Femur (tissue), 1 donor: ENCODE measurements at regions not wholly inside any gene's neighbourhood (a gene's known extent, or its start where the extent isn't known, plus 50 kb on each side); places are given as distances from the start of the nearest gene placed in this dataset.
A peak's percentile ranks its signal among the peaks of the same experiment; 100 is the strongest.

ENCODE experiments used
- DNase-seq: peaks from one replicate; pipeline ENCODE4 v3.0.0-alpha.2; 2017

DNA sequence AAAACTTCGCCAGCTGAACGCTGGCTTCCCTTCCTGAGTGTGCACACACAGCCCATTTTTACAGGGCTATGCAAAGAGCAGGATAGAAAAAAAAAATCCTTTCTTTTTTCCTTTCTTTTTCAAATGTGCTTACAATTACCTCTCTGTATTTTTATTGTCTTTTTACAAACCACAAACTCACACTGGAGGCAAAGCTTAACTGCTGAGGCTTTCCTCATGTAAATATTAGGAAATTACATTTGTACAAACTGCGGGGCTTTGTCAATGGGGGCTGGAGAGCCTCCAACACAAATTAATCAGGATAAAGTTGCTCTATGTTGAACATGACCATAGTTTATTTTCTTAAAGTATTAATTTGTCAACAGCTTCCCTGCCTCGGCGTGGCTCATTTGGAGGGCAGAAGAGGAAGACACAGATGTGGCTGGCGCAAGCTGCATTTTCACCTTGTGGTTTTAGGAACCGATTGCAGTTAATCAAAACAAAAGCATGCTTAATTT is 411.7 kb upstream of the MKI67 start:
- no peak for DNase-seq

DNA sequence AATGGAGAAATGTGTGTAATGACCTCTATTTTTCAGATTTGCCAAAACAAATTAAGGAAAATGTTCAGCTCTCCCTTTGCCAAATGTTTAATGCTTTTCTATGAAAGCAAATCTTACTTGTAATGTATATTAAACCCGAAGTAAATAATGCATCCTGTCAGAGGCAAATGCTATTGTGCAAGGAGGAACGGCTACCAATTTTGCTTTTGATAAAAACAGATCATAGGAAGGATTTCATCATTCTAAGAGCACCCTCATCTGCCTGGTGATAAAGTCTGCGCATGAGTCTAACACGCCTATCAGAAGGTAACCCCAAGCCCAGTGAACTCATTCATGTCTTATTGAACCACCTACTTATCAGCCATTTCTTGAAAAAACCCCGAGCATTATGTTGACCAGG is 412.4 kb upstream of the MKI67 start:
- no peak for DNase-seq

DNA sequence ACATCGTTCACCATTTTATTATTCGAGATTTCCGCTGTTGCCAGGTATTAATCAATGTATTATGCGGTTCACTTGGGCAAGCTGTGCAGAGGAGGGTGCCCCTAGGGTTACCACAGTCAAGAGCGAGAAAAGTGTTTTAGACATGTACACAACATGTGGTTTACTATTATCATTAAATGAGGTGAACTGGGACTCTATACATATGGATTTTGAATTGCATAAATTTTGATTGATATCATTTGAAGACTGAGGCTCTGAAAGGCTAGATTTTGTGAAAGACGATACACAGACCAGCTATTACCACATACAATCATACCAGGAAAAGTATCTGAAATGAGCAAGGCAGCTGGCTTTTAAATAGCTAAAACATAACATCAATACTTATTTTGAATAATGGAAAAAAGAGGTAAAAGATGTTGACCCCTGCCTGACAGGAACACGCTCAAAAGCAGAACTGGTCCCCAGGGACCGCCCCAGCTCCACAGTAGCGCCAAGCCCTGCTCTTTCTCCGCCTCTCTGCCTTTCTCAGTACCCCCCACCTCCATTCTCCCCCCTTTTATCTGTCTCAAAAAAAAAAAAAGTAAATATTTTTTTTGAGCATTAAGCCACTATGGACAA is 413.4 kb upstream of the MKI67 start:
- peak; percentile 80 for DNase-seq

DNA sequence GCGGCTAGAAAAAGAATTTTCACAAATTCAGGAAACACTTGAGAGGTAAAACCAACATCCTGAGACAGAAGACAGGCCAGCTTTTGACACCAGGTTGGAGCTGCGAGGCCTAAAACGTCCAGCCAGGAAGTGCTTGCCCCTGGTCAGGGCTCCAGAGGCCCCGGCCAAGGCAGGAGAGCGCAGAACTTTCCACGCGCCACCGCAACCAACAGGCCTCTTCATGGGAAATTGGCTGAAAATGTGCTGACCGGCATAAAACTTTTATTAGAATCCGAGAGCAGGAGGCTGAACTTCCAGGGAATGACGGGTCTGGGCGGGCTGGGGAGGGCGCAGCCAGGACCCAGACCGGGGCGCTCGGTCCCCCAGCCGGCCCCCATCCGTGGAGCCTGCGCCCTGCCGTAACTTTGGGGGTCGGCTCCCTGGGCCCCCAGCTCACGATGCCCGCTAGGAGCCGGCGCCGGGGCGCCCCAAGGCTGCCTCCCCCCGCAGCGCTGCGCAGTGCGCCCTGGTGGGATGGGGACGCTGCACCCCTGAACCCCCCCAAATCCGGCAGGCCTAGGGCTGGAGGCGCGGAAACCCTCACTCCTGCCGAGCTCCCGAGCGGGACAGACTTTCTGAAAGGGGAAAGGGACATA is 414.0 kb upstream of the MKI67 start:
- DNase-seq = peak; percentile 91

DNA sequence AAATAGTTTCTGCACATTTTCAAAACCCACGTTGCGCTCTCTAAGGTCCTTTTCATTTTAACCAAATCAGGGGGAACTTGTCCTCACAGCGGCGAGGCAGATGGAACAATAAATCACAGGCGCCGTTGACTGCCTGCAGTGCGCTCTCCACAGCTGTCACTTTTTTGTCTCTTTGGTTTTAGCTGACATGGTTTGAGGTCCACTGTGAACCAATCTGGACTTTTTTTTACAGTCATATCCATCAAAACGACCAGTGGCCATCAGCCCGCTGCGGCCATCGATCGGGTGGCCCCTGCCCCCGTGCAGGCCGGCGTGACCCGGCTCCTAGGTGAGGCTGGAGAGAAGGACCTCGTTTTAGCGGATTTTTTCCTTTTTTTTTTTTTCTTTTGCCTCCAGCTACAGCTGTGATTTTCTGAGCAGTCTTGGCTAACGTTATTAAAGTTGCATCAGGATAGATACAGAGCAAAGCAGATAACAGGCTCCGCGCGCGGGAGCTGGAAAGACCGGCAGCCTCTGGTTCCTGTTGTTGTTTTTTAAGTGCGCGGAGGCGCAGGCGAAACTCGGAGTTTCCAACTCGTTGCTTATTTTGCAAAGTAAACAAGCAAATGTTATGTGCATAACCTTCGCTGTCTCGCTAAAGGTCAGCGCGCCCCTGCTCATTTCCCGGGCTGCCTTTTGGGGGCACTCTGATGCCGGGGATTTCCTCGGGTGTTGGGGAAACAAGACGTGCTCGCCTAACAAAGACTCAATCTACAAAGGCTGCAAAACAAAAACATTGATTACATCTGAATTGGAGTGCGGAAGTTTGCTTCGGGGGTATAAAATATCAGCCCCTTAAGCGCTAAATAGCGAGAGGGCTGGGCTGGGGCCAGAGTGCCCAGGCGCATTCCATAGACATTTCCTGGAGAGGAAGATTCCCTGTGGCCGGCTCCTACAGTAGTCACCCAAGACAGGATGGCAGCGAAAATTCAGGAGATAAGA is 414.8 kb upstream of the MKI67 start:
- DNase-seq = peak; percentile 87

DNA sequence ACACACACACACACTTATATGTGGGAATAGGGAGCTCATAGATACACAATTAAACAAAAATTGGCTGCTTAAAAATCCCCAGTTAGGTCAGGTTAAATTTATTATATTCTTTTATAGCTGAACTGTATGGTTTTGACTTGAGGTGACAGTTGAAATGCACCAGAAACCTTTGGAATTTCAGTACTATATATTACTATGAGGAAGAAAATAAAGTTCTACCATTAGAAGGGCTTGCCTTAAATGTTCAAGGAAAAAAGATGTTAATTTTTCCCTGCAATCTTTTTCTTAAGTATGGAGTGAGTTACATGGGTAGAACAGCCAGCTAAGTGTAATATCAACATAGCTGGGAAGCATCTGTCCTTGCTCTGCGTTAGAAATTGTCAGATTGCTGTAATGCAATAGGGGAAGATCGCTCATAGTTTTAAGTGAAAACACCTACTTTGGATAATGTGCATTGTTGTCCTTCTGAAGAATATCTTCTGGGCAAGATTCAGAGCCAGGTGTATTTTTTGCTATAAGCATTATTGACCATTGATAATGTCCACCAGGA is 415.8 kb upstream of the MKI67 start:
- no peak for DNase-seq

DNA sequence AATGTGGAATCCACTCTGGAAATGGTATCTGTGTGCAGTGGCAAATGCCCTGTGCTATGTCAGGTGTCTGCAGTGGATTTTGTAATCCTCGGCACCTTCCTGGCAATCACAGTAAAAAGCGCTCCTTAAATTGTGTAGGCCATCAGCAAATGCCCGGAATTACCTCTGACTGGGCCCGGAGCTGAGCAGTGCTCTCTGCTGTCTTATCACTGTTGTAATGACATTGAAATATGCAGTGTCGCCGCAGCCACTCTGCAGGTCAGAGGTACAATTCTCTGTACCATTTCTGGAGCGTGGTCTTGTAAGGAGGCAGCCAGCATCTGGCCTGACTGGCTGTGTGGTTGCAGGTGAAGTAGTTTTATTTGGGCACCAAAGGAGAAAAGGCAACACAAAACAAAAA is 416.4 kb upstream of the MKI67 start:
- no peak for DNase-seq

DNA sequence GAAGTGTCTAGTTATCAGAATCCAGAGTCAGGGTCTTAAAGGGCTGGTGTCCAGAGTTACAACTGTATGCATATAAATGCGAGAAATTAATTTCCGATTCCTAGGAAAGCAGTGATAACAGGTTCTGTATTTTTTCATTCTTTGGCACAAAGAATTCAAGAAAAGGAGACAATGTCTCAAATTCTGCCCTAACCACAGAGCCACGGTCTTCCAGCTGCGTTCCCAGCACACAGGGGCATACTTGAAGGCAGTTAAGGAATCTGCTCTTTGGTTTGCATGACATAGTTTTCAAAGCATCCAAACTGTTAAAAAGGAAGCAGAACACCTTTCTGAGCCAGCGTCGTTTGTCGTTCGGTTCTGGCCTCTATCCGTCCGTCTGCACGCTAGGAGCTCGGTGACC is 416.9 kb upstream of the MKI67 start:
- DNase-seq = no peak

DNA sequence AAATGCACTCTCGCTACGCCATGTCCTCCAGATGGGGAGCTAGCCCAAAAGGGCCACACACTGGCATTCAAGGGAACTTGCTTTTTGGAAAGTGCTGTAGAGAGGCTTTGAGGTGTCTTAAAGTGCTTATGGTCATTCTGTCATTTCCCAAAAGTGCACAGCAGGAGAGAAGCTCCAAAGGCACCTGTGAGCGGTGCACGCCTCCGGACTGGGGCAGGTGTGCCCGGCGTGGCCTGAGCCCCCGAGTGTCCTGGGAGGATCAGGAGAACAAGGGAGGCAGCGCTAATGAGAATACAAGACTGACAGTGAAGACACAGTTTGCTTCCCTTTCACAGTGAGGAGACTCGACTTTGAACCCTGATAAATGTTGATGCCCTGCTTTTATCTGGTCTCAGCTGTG is 419.0 kb upstream of the MKI67 start:
- no peak for DNase-seq

DNA sequence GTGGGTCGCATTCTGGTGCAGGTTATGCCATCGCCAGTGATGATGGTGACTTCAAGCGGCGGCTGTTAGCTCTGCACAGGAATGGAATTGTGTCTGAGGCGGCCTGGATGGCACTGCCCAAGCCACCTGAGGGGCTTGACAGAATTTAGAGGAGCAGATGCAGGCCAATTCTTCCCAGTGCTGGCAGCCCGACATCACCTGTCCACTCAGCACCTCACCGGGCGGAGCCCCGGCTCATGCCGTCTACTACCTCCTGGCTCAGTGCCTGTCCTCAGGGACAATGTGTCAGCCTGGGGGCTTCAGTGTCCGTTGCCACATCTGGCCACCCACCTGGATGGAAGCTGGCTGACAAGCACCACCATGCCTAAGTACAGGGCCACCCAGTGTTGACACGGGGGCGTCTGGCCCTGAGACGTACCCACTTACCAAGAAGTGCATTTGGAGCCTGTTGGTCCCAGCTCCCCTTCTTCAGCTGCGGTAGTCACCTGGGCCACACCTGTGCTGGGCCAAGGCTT is 420.5 kb upstream of the MKI67 start:
- DNase-seq = no peak

DNA sequence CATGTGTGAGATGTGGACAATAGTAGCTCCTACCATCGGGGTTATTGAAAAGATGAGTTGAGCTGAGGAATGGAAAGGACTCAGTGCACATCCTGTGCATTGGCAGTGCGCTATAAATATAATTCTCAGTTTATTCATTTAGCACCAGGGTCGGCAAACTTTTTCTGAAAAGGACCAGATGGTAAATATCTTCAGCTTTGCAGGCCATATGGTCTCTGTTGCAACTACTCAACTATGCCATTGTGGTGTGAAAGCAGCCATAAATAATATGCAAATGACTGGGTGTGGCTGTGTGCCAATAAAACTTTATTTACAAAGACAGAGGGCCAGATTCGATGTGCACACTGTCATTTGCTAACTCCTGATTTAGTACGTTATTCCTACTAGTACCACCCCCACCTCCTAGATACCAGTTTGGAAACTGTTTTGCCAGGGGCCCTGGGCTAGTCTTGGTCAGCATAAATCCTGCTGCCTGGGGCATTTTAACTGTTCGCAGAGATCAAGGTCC is 422.9 kb upstream of the MKI67 start:
- no peak for DNase-seq

DNA sequence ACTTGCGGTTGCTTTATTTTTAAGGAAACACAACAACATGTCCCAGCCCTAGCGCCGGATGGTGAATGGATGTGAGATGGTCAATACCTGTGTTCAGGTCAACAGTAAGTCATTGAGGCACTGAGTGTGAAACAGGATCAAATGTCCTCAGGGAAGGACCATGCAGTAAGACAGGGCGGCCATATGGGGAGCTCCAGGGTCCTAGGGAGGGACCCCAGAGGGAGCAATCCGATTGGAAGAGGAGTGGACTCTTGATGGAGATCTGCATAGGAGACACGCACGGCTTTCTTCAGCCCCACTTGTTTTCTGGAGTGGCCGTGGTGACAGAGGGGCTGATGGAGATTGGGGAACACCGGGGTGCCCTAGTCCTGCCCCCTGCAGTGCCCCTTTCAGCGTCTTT is 423.8 kb upstream of the MKI67 start:
- no peak for DNase-seq

DNA sequence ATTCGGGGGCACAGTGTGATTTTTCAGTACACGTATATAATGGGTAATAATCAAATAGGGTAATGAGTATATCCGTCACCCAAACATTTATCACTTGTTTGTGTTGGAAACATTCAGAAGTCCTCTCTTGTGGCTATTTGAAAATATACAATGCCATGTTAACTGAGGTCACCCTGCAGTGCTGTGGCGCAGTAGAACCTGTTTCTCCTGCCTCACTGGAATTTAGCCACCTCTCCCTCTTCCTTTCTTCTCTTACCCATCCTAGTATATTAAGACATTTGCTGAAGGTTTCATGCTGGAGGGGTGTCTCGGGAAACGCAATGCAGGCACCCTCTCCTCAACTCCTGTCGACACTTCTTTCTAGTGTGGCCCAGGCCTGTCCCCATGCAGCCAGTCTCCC is 425.3 kb upstream of the MKI67 start:
- no peak for DNase-seq

DNA sequence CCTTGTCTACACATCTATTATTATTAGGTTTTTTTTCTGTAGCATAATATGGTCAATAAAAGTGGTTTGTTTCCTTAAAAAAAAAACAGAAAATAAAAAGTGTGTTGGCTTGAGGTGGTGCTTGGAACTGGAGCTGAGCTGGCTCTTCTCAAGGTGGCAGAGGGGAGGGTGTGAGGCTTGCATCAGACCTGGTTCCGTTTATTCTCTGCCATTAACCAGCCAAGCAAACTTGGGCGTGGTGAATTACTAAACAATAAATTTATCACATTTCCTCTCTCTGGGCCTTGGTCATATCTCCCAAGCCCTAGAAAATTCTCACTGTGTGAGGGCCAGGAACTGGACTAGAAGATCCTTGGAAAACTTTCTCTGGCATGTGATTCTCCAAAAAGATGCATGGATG is 427.5 kb upstream of the MKI67 start:
- no peak for DNase-seq

DNA sequence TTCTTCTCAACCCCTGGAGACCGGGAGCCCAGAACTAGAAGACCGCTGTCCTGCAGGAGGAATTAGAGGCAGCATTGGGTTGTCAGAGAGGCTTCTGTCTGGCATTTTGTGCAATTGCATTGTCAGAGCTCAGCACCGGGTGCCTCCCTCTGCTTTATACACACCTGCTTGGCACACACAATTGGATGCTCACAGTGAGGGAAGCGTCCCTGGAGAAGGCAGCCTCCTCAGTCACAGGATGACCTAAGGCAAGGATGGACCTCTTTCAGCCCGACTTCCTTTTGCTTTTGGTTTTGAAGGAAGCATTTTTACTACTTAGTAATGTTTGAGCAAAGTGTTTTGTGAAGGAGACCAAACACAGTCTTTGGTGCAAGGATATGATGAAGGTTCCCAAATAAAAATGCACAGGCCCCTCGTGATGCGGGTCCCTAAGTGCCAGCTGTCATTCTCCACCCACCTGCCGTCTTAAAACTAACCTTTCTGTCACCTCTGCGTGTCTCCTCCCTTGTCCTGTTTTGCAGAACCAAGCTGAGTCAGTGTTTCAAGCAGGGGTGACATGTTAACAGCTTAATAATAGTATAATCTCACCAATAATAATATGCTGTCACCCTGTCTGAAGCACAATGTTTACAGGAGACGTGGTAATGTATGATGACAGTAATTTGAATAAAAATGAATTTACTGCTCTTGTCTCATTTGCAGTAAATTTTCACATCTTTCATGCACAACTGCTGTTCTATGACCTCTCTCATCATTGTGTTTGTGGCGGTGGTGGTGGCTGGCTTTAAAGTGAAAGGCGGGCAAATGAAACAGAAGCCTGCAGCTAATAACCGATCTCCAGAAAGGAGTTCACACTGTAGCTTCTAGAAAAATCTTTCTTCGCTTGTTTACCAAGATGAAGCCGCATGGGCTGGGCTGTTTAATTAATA is 430.2 kb upstream of the MKI67 start:
- no peak for DNase-seq

DNA sequence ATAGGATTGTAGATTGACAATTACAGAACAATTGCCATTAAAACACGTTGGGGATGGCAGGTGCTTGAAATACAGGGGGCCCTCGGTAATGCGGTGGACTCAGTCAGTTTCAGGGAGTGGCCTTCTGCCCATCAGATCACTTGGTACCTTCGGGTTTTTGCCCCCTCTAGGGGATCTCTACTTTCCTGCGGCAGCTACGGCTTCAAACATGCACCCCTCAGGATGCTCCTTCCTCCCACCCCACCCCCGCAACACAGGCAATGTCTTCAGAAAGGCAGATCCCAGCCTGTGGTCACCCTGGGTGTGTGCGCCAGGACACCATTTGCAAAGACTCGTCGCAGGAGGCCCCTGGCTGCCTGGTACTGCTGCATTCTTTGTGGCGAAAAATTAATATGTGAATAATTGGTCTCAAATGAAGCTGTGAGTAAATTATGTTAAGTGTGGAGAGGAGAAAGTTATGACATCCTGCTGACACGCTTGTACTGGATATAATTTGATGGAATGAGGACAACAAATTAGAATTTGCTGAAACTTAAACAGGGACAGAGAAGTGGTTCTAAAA is 431.0 kb upstream of the MKI67 start:
- no peak for DNase-seq

DNA sequence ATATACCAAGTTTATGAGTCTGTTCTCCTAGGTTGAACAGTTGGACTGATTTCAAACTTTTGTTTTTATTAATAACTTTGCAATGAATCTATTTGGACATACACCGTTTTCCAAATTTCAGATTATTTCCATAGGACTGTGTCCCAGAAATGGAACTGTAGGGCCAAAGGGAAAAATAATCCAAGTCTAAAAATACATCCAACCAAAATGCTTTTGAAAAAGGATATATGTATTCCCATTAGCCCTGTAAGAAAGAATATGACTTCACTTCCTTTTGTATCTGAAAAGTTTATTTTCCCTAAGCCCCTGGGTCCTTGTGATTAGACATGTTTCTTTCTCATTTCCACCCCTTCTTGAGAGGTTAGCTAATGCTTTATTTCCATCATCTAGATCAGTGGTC is 434.2 kb upstream of the MKI67 start:
- no peak for DNase-seq

DNA sequence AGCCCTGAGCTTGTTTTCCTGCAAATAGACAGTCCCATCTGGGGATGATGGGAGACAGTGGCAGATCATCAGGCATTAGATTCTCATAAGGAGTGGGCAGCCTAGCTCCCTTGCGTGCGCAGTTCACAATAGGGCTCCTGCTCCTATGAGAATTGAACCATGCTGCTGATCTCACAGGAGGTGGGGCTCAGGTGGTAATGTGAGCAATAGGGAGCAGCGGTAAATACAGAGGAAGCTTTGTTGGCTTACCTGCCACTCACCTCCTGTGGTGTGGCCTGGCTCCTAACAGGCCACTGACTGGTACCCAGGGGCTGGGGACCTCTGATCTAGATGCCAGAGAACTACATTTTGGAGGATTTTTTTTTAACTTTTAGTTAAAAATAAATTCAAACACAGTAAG is 434.8 kb upstream of the MKI67 start:
- DNase-seq = peak; percentile 12

DNA sequence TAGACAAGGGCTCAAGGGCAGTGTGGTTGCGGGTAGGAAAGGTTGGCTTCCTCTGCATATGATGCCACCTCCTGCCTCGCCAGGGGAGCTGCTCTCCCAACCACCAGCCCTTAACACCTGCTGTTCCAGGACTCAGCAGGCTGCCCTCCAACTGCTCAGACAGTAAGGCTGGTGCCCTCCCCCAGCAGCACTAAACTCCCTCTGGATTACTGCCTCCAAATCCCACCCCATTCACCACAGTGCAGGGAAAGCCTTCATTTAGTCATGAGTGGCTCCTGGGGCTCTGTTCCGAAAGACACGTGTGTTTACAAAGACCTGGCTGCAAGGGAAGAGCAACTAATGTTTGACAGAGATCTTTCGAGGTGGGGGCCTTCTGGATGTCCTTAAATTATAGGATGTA is 437.2 kb upstream of the MKI67 start:
- DNase-seq = peak; percentile 5

DNA sequence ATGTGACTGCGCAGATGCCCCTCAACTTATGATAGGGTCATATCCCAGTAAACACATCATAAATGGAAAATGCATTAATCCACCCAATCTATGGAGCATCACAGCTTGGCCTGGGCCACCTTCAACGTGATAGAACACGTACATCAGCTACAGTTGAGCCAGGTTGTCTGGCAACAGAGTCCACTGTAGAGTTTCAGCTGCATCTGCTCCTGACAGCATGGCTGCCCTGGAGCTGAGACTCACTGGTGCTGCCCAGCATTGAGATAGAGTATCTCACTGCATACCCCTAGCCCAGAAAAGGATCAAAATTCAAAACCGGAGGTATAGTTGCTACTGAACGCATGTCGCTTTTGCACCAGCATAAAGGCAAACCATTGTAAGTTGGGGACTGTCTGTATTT is 437.7 kb upstream of the MKI67 start:
- no peak for DNase-seq

DNA sequence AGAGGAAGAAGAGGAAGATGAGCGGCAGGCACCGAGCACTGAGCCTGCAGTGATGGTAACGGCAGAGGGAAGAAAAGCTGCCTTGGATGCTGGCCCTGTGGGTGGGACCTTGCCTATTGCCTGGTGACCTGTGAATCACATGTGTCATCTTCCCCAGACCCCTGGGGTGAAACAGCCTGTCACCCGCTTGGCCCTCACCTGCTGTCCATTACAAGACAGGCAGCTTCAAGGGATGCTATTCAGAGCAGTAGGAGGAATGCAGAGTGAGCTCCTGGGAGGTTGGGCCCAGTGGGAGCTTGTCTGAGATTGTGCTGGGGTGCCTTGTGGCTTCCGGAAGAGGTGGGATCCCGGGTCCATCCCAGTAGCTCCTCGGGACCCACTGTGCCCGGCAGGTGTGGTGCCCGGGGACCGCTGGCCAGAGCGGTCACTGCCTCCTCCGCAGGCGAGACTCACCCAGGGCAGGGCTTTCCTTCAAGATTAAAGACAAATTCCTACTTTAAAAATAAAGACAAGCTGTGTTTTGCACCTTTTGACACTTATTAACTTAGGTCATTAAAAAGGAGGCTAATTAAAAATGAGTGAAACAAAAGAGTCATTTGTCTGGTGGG is 440.2 kb upstream of the MKI67 start:
- peak; percentile 9 for DNase-seq
